Hepatocyte (in vitro differentiated cells): ENCODE measurements at regions not wholly inside any gene's neighbourhood (a gene's known extent, or its start where the extent isn't known, plus 50 kb on each side); places are given as distances from the start of the nearest gene placed in this dataset.

ENCODE experiments used
- DNase-seq: peaks from one replicate; pipeline ENCODE4 v3.0.0-alpha.2; 2016; ENCODE audit warnings: low spot score
- H2AFZ ChIP-seq: fragments of 200-600 bp; sonication (generic); 2 replicates; pipeline ENCODE4 v1.6.0; 2016; ENCODE audit warnings: antibody characterized with exemption, mild to moderate bottlenecking
- H3K27ac ChIP-seq: fragments of 200-600 bp; sonication (generic); 2 replicates; pipeline ENCODE4 v1.5.1; 2016; ENCODE audit warnings: mild to moderate bottlenecking
- H3K27me3 ChIP-seq: fragments of 200-600 bp; sonication (generic); 2 replicates; pipeline ENCODE4 v1.6.1; 2016
- H3K36me3 ChIP-seq: fragments of 200-600 bp; sonication (generic); replicated peaks from 2 replicates; pipeline ENCODE4 v1.5.1; 2016; ENCODE audit warnings: low read depth; ENCODE audit not compliant: insufficient read depth
- H3K4me1 ChIP-seq: fragments of 200-600 bp; sonication (generic); 2 replicates; pipeline ENCODE4 v1.5.1; 2016; ENCODE audit warnings: mild to moderate bottlenecking, moderate library complexity; ENCODE audit not compliant: insufficient read depth
- H3K4me2 ChIP-seq: fragments of 200-600 bp; sonication (generic); 2 replicates; pipeline ENCODE4 v1.6.0; 2016
- H3K4me3 ChIP-seq: fragments of 200-600 bp; sonication (generic); 2 replicates; pipeline ENCODE4 v1.5.1; 2016; ENCODE audit warnings: mild to moderate bottlenecking
- H3K79me2 ChIP-seq: fragments of 200-600 bp; sonication (generic); 2 replicates; pipeline ENCODE4 v1.6.0; 2017; ENCODE audit warnings: mild to moderate bottlenecking
- H3K9me2 ChIP-seq: fragments of 200-600 bp; sonication (generic); replicated peaks from 2 replicates; pipeline ENCODE4 v1.6.0; 2017; ENCODE audit warnings: mild to moderate bottlenecking; ENCODE audit not compliant: insufficient read depth
- H3K9me3 ChIP-seq: fragments of 200-600 bp; sonication (generic); 2 replicates; pipeline ENCODE4 v1.5.1; 2016; ENCODE audit warnings: low read depth, mild to moderate bottlenecking
- H4K20me1 ChIP-seq: fragments of 200-600 bp; sonication (generic); 2 replicates; pipeline ENCODE4 v1.6.0; 2016; ENCODE audit warnings: mild to moderate bottlenecking; ENCODE audit not compliant: insufficient read depth, poor library complexity, severe bottlenecking
- EZH2 ChIP-seq: fragments of 200-600 bp; sonication (generic); IDR thresholded peaks from 2 replicates; pipeline ENCODE4 v1.6.1; 2016; ENCODE audit warnings: antibody characterized with exemption, mild to moderate bottlenecking, borderline replicate concordance
- EZH2phosphoT487 ChIP-seq: fragments of 200-600 bp; sonication (generic); IDR thresholded peaks from one replicate; pipeline ENCODE4 v1.6.1; 2018; ENCODE audit warnings: antibody characterized with exemption, mild to moderate bottlenecking, low read depth, moderate library complexity; ENCODE audit not compliant: unreplicated experiment, severe bottlenecking
- whole genome bisulfite sequencing: methylation state at CpG from one replicate; pipeline ENCODE4 v1.1.6; 2016; ENCODE audit warnings: low lambda C conversion rate; ENCODE audit errors: missing lambda C conversion rate; 5-methylcytosine and 5-hydroxymethylcytosine counted together
- TF ChIP-seq, protein P1 (sequence below): fragments of 200-600 bp; sonication (generic); IDR thresholded peaks from 2 replicates; pipeline ENCODE4 v1.5.1; 2016; ENCODE audit warnings: antibody characterized with exemption, mild to moderate bottlenecking; ENCODE audit not compliant: poor library complexity

GRCh38 chr10:21080261-21080660, 183.2 kb upstream of the NEBL start:
- no peak for DNase-seq
- no peak overlapping the region for H3K4me2 ChIP-seq
- WGBS, result 85% methylated on average over 2 of the region's 2 CpGs

DNA sequence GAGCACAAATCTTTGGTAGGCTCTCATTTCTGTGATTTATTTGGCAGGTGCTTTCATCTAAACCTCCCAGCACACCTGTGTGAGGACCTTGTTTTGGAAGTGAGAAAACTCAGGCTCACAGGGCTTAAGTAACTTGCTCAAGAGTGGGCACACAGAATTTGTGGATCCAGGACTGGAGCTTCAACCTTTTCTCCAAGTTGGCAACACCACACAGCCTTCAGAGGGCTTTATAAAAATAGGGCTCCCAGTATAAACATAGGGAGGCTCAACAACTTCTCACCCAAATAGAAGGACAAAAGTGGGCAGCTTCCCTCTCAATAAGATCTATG, 182.2 kb upstream of the NEBL start:
- H3K9me2 ChIP-seq, result no peaks in the 10 kb centered on the region
- H3K27ac ChIP-seq, result no peak overlapping the region
- no peaks in the 10 kb centered on the region for H3K4me1 ChIP-seq
- no peaks in the 10 kb centered on the region for H3K36me3 ChIP-seq
- H3K4me3 ChIP-seq, result no peak overlapping the region
- H2AFZ ChIP-seq, result no peak overlapping the region
- H3K79me2 ChIP-seq, result no peaks in the 10 kb centered on the region
- TF ChIP-seq EZH2 (no peak), EZH2phosphoT487 (no peak)
- TF ChIP-seq, protein P1, sequence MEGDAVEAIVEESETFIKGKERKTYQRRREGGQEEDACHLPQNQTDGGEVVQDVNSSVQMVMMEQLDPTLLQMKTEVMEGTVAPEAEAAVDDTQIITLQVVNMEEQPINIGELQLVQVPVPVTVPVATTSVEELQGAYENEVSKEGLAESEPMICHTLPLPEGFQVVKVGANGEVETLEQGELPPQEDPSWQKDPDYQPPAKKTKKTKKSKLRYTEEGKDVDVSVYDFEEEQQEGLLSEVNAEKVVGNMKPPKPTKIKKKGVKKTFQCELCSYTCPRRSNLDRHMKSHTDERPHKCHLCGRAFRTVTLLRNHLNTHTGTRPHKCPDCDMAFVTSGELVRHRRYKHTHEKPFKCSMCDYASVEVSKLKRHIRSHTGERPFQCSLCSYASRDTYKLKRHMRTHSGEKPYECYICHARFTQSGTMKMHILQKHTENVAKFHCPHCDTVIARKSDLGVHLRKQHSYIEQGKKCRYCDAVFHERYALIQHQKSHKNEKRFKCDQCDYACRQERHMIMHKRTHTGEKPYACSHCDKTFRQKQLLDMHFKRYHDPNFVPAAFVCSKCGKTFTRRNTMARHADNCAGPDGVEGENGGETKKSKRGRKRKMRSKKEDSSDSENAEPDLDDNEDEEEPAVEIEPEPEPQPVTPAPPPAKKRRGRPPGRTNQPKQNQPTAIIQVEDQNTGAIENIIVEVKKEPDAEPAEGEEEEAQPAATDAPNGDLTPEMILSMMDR, result no peak
- no peaks in the 10 kb centered on the region for H3K27me3 ChIP-seq
- no peak for DNase-seq
- no peaks in the 10 kb centered on the region for H3K9me3 ChIP-seq
- H4K20me1 ChIP-seq, result no peaks in the 10 kb centered on the region
- H3K4me2 ChIP-seq, result no peak overlapping the region

More at GRCh38 chr10:21080261-21080660, 183.2 kb upstream of the NEBL start:
- no peak for TF ChIP-seq EZH2
- no peak for TF ChIP-seq EZH2phosphoT487
- TF ChIP-seq, protein P1, result no peak
- no peaks in the 10 kb centered on the region for H3K27me3 ChIP-seq
- H3K27ac ChIP-seq, result no peak overlapping the region
- H3K9me2 ChIP-seq, result no peaks in the 10 kb centered on the region
- H3K79me2 ChIP-seq, result no peaks in the 10 kb centered on the region
- no peak overlapping the region for H3K4me3 ChIP-seq
- no peaks in the 10 kb centered on the region for H3K36me3 ChIP-seq
- H3K9me3 ChIP-seq, result no peaks in the 10 kb centered on the region
- no peaks in the 10 kb centered on the region for H3K4me1 ChIP-seq
- H4K20me1 ChIP-seq, result no peaks in the 10 kb centered on the region
- no peak overlapping the region for H2AFZ ChIP-seq

GRCh38 chr10:21078410-21079329, 181.6 kb upstream of the NEBL start:
- no peaks in the 10 kb centered on the region for H3K36me3 ChIP-seq
- H3K27ac ChIP-seq, result no peak overlapping the region
- peak; percentile 80 for DNase-seq
- TF ChIP-seq, protein P1, result peak; percentile 84
- no peak for TF ChIP-seq EZH2
- no peak for TF ChIP-seq EZH2phosphoT487
- no peaks in the 10 kb centered on the region for H3K79me2 ChIP-seq
- no peaks in the 10 kb centered on the region for H3K9me2 ChIP-seq
- no peaks in the 10 kb centered on the region for H3K9me3 ChIP-seq
- WGBS, result 58% methylated on average over 6 of the region's 6 CpGs
- H3K4me3 ChIP-seq, result no peak overlapping the region
- H4K20me1 ChIP-seq, result no peaks in the 10 kb centered on the region
- H3K27me3 ChIP-seq, result no peaks in the 10 kb centered on the region
- H3K4me2 ChIP-seq, result no peak overlapping the region
- no peaks in the 10 kb centered on the region for H3K4me1 ChIP-seq
- no peak overlapping the region for H2AFZ ChIP-seq
